ENCODE measurements at regions not wholly inside any gene's neighbourhood (a gene's known extent, or its start where the extent isn't known, plus 50 kb on each side); places are given as distances from the start of the nearest gene placed in this dataset.

GRCh38 chr12:91327131-91327530, 144.5 kb upstream of the DCN start:
- no peak for DNase-seq

- DNase-seq = peak; percentile 57
Measured at GRCh38 chr12:91326058-91327027, 143.7 kb upstream of the DCN start.

- DNase-seq = no peak
Measured at GRCh38 chr12:91320999-91321398, 138.4 kb upstream of the DCN start.

DNA sequence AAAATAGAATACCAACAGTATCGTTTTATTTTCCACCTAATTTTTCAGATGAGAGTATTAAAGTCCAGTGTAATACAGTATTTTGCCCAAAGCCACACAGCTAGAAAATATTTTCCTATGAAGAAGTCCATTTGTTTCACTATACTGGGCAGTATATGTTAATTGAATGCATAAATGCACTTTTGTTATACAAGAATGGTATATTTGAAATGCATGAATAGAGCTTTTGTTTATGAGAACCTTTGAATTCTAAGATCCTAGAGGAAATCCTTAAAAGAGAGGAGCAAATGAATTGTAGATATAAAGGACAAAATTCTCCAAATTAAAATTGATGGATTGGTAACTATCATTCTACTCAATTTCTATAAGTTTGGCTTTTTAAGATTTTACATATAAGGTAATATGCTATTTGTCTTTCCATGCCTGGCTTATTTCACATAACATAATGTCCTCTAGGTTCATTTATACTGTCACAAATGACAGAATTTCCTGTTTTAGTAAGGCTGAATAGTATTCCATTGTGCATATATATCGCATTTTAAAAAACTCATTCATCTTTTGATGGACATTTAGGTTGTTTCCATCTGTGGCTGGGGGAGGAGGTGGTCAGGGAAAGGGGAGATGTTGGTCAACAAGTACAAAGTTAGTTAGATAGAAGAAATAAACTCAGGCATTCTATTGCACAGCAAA, 136.6 kb upstream of the DCN start:
- DNase-seq = no peak

- DNase-seq = no peak
Measured at GRCh38 chr12:91317306-91317705, 134.7 kb upstream of the DCN start.

DNA sequence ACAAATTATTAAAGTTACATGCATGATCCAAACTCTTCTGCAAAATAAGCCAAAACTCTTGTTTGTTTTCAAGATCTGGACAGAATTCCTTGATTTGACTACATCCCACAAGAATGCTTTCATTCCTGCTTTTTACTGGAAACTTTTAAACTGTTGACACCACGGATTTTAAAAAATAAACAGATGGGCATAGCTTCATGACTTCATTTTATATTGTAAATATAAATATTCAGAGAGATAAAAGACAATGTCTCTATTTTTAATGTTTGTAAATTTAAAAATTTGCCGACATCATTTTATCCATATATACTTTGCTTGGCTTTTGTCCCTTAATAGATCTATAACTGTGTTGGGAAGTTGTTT, 134.3 kb upstream of the DCN start:
- no peak for DNase-seq

GRCh38 chr12:91316161-91316906, 133.7 kb upstream of the DCN start:
- DNase-seq = no peak

- no peak for DNase-seq
Measured at GRCh38 chr12:91311081-91311480, 128.5 kb upstream of the DCN start.

DNA sequence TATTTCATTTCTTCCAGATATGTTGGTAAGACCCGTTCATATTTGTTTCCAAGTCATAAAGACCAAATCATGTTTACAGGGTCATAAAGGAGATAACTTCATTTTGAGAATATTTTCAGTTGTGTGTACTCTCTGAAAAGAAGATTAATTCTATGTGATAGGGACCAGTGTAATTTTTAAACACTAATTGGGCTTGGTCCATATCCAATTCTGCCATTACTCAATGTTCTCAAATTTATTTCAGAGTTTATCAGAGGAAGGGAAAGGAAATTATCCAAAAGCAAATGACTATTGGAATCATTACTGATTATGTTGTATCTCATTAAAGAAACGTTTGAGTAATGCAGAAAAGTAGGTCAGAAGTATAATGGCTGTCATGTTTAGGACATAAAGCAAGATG, 126.8 kb upstream of the DCN start:
- DNase-seq = no peak

- DNase-seq = no peak
Measured at GRCh38 chr12:91307957-91308670, 125.5 kb upstream of the DCN start.

DNA sequence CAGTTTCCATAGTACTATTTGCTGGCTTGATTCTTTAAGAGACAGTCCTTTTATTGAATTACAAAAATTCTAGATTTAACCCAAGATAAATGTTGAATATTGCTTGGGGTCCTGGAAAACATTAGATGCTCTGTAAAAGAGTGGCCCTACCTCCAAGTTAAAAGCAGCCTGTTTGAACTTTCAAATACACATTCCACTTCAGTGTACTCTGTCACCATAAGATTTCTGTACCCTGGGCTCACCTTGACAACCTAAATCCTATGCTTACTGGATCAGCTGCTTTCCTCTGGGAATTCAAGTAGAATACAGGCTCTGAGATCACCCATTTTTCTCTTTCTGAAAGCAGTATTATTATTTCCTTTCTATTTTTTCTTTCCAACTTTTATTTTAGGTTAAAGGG, 107.7 kb upstream of the DCN start:
- no peak for DNase-seq

DNA sequence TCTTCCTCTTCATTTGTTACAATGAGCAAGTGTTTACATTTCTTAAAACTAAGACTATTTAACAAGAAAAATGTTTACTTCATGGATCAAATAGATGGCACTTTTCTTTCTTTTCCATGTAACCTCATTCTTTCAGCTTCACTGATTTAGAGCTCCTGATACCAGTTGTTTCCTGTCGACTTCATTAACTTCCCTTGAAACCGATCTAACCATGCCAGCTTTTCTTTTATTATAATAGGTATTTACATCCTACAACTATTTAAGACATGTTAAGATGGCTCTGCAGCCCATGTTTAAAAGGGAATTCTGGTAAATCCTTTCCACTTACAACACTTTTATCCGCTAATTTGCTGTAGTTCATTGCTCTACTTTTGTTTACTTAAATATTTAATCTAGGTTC, 107.3 kb upstream of the DCN start:
- DNase-seq = no peak

DNA sequence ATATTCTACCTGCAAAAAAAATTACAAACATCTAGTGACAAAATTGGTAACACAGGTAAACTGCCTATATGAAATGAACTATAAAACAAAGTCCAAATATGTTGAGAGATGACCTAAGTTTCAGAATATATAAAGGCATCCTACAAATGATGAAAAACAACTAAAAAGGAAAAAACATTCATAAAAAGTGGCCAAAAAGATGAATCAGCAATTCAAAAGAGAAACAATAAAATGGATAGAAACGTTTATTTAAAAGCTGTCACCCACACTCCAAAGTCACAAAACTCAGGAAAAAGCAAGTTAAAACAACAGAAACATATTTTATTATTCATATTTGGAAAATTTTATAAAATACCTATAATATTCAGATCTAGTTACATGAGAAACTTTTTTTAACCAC, 106.5 kb upstream of the DCN start:
- no peak for DNase-seq

DNA sequence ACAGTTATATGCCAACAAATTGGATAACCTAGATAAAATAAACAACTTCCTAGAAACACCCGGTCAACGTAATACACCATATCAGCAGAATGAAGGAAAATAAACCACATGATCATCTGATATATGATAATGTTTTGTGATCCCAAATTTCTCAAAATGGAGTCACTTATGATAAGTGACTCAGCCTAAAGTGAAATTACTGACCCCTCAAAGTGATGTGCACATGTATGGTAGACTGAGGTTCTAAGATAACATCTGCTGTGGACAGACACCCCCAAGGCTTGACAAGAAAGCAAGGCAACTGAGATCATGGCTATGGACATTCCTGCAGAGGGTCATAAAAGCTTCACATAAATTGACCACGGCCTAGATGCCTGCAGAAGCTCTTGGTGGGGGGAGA, 105.1 kb upstream of the DCN start:
- DNase-seq = peak; percentile 78

GRCh38 chr12:91278126-91278525, 95.5 kb upstream of the DCN start:
- no peak for DNase-seq

DNA sequence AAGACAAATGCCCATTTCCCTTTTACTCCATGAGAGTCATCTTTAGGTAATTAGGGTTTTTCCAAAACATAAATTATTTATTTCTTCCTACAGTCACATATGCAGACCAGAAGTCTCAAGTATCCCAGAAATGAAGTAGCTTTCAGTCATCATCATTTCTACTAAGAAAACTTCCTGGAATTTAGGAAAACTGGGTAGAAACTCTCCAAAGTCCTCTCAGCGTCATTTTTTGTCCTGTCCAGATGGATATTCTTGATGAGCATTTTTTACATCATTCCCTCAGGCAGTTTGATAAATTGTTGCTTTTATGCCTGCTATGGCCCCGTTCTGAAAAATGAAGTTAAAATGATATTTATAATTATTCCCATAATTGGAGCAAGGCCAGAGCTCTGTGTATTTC, 93.9 kb upstream of the DCN start:
- no peak for DNase-seq

GRCh38 chr12:91275321-91275720, 92.7 kb upstream of the DCN start:
- no peak for DNase-seq

DNA sequence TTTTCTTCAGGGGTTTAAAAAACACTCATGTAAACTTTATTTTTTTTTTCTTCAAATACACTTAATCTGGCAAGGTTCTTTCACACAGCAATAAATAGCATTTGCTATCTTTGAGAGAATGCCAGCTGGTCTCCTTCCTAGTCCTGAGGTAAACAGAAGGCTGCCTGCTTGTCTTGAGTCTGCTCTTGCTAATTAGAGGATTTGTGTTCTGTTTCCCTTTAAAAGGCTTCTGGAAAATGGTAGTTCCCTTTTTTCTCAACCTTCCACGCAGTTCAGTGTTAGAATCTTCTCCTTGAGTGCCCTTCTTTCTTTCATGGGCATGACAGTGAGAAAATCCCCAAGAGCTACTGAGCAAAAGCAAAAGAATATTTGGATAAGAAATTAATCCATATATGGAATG, 92.3 kb upstream of the DCN start:
- DNase-seq = no peak

- DNase-seq = no peak
Measured at GRCh38 chr12:91273560-91273959, 90.9 kb upstream of the DCN start.

GRCh38 chr12:91272461-91273063, 89.9 kb upstream of the DCN start:
- DNase-seq = no peak

- DNase-seq = no peak
Measured at GRCh38 chr12:91271185-91271584, 88.6 kb upstream of the DCN start.

- DNase-seq = no peak
Measured at GRCh38 chr12:91267039-91267438, 84.4 kb upstream of the DCN start.

- DNase-seq = no peak
Measured at GRCh38 chr12:91264178-91264577, 81.6 kb upstream of the DCN start.
